ENCODE measurements at regions not wholly inside any gene's neighbourhood (a gene's known extent, or its start where the extent isn't known, plus 50 kb on each side); places are given as distances from the start of the nearest gene placed in this dataset.

GRCh38 chr5:136905571-136905970 is 540.2 kb upstream of the TRPC7 start:
- in situ Hi-C loops (cut with MboI; ENCODE audit: low sequenced_read_pairs) (no loop called here), intact Hi-C loops (cut with micrococcal nuclease) (no loop called here), dilution Hi-C loops (cut with HindIII; ENCODE audit: low sequenced_read_pairs, unreplicated experiment) (no loop called here)
- H2BK5ac ChIP-seq (ENCODE audit: low read depth, low read length, poor library complexity, severe bottlenecking) = no peak overlapping the region
- no peak overlapping the region for H3K14ac ChIP-seq (replicated peaks; ENCODE audit: low read depth, low read length)
- no peaks in the 10 kb centered on the region for H3K9me1 ChIP-seq (ENCODE audit: insufficient read depth, low read length)
- no peak overlapping the region for H3K23ac ChIP-seq (ENCODE audit: low read depth, low read length)
- no peak overlapping the region for H3K56ac ChIP-seq (ENCODE audit: extremely low read depth, insufficient read depth, low read length)
- no peak overlapping the region for H3K9ac ChIP-seq (ENCODE audit: low read depth, low read length)
- H2BK15ac ChIP-seq (ENCODE audit: low read depth, low read length) = no peak overlapping the region
- no peak overlapping the region for H2AK9ac ChIP-seq (replicated peaks; ENCODE audit: low read depth, low read length, poor library complexity)
- no peaks in the 10 kb centered on the region for H3K27me3 ChIP-seq (ENCODE audit: control insufficient read depth, insufficient read depth, low read length)
- H3K36me3 ChIP-seq (ENCODE audit: control insufficient read depth, insufficient read depth, low read length) = no peaks in the 10 kb centered on the region
- ChIA-PET CTCF (no interaction called here), POLR2A (ENCODE audit: unreplicated experiment) (no interaction called here)
- no peak overlapping the region for H2BK120ac ChIP-seq (ENCODE audit: low read depth, low read length)
- no peak overlapping the region for H4K8ac ChIP-seq (ENCODE audit: low read depth in 2 of 2, low read length in 2 of 2)
- H3K9me3 ChIP-seq (ENCODE audit: control insufficient read depth, insufficient read depth, low read length) = no peaks in the 10 kb centered on the region; the same call in 1 of the 2 replicates
- BruUV-seq (replicated peaks) = no TSS peak
- no peak overlapping the region for H2AK5ac ChIP-seq (ENCODE audit: low read depth, low read length)
- no peak overlapping the region for H3K4ac ChIP-seq (ENCODE audit: low read depth, low read length)
- no peak overlapping the region for H3K18ac ChIP-seq (ENCODE audit: low read depth, low read length)
- no peak overlapping the region for H4K5ac ChIP-seq (ENCODE audit: low read depth, low read length)
- DNase-seq (no peak), ATAC-seq (ENCODE audit: low read depth) (no peak)
- H3K4me2 ChIP-seq (ENCODE audit: low read depth, low read length) = no peak overlapping the region
- no peaks in the 10 kb centered on the region for H3K79me1 ChIP-seq (ENCODE audit: low read depth in 1 of 2, low read length in 2 of 2)
- no peak overlapping the region for H3K4me3 ChIP-seq (ENCODE audit: insufficient read depth, low read depth, low read length)
- H2BK20ac ChIP-seq (ENCODE audit: low read depth, low read length) = no peak overlapping the region
- no peak for TF ChIP-seq USF2 (IDR thresholded peaks at IDR 0.05; ENCODE audit: low read depth, low read length)
- no peak for TF ChIP-seq NFE2L2 (IDR thresholded peaks at IDR 0.05; ENCODE audit: low read depth, low read length)
- TF ChIP-seq FOS (IDR thresholded peaks at IDR 0.05; ENCODE audit: low read depth, low read length) = no peak
- no peak for TF ChIP-seq MXI1 (IDR thresholded peaks at IDR 0.05; ENCODE audit: borderline replicate concordance, low read depth, low read length)
- TF ChIP-seq POLR2A (IDR thresholded peaks at IDR 0.05; ENCODE audit: low read depth, low read length) = no peak
- no peak for TF ChIP-seq CHD1 (IDR thresholded peaks at IDR 0.05; ENCODE audit: low read depth, low read length)
- no peak for TF ChIP-seq MAFK (IDR thresholded peaks at IDR 0.05; ENCODE audit: low read depth, low read length)
- no peak for TF ChIP-seq RAD21 (IDR thresholded peaks at IDR 0.05; ENCODE audit: low read length)
- no peak for TF ChIP-seq RCOR1 (IDR thresholded peaks at IDR 0.05; ENCODE audit: insufficient replicate concordance, low read length)
- no peak for TF ChIP-seq ELK1 (IDR thresholded peaks at IDR 0.05; ENCODE audit: borderline replicate concordance, low read depth, low read length)
- no peak for TF ChIP-seq BHLHE40 (IDR thresholded peaks at IDR 0.05; ENCODE audit: low read depth, low read length)
- no peak overlapping the region for H3K27ac ChIP-seq (ENCODE audit: insufficient read depth, low read length)
- no peaks in the 10 kb centered on the region for H3K4me1 ChIP-seq (ENCODE audit: control insufficient read depth, insufficient read depth, low read length)
- H4K91ac ChIP-seq (ENCODE audit: insufficient read depth, low read depth, low read length) = no peak overlapping the region
- H2AFZ ChIP-seq (replicated peaks; ENCODE audit: low read length, poor library complexity) = no peak overlapping the region
- no peaks in the 10 kb centered on the region for H4K20me1 ChIP-seq (ENCODE audit: insufficient read depth, low read length)

All from IMR-90 (cell line).